HCT116 (cell line): ENCODE measurements at regions not wholly inside any gene's neighbourhood (a gene's known extent, or its start where the extent isn't known, plus 50 kb on each side); places are given as distances from the start of the nearest gene placed in this dataset.

Source experiments
- ATAC-seq: fragments of 200-7000 bp; cut with Tn5 transposase; 2 replicates; pipeline ENCODE4 v1.9.1; 2020; ENCODE audit warnings: mild to moderate bottlenecking, moderate library complexity
- BruUV-seq: library from RNA; stranded (reverse); fragments of 400-500 nt; replicated peaks from 2 replicates; lab custom pipeline; 2021; lab: Mats Ljungman, UMichigan
- CTCF ChIA-PET: fragments of 300-600 bp; sonication (Branson Sonifier 250); formaldehyde crosslinking; loops from one replicate; lab custom pipeline; 2021; ENCODE audit warnings: antibody characterized with exemption; lab: Charles Lee
- POLR2A ChIA-PET: fragments of 300-600, 350-600 bp; sonication (Branson Sonifier 250); formaldehyde crosslinking; loops from one replicate; lab custom pipeline; 2021; ENCODE audit warnings: antibody characterized with exemption; lab: Charles Lee
- RAD21 ChIA-PET, 2 experiments: fragments of 300-600 bp; sonication (Branson Sonifier 250); formaldehyde crosslinking; loops; one replicate each; lab custom pipeline; 2023; ENCODE audit warnings: low total read pairs in 2 of 2; ENCODE audit not compliant: uncharacterized antibody in 2 of 2, unreplicated experiment in 2 of 2, low non-redundant PET in 1 of 2; lab: Charles Lee
- DNase-seq: peaks from one replicate; pipeline ENCODE4 v3.0.0-alpha.2; 2010; ENCODE audit warnings: low read depth, low spot score
- H2AFZ ChIP-seq: fragments of 200-600 bp; shearing (Covaris generic), sonication (generic); 2 replicates; pipeline ENCODE4 v1.6.1; 2017; ENCODE audit warnings: low read depth, mixed run types, mixed read lengths, antibody characterized with exemption, low read length; ENCODE audit not compliant: poor library complexity, severe bottlenecking
- H3K27ac ChIP-seq: 2 replicates; pipeline ENCODE4 v1.5.1; 2012; ENCODE audit warnings: low read depth, low read length
- H3K27me3 ChIP-seq: fragments of 200-600 bp; sonication (generic); 2 replicates; pipeline ENCODE4 v1.6.1; 2016; ENCODE audit warnings: mixed run types, low read length, mixed read lengths; ENCODE audit not compliant: insufficient read depth
- H3K36me3 ChIP-seq, 2 experiments: fragments of 200-500 bp in 1 of 2; fragments of 200-600 bp in 1 of 2; sonication (Bioruptor generic) in 1 of 2; sonication (generic) in 1 of 2; 2 replicates each; pipeline versions ENCODE4 v1.5.1 to v1.6.1; 2014 to 2016; ENCODE audit warnings: low read length in 2 of 2, inconsistent platforms in 1 of 2, mixed read lengths in 1 of 2, mixed run types in 1 of 2; ENCODE audit not compliant: insufficient read depth in 2 of 2, control insufficient read depth in 1 of 2
- H3K4me1 ChIP-seq, 2 experiments: fragments of 200-600 bp in 1 of 2; sonication (generic) in 1 of 2; 2 replicates each; pipeline versions ENCODE4 v1.5.1 to v1.6.1; 2012 to 2017; ENCODE audit warnings: low read length in 2 of 2, inconsistent platforms in 1 of 2, mild to moderate bottlenecking in 1 of 2, mixed read lengths in 1 of 2, mixed run types in 1 of 2, moderate library complexity in 1 of 2; ENCODE audit not compliant: insufficient read depth in 2 of 2, control insufficient read depth in 1 of 2
- H3K4me2 ChIP-seq: fragments of 200-600 bp; sonication (generic); 2 replicates; pipeline ENCODE4 v1.6.1; 2017; ENCODE audit warnings: mixed run types, low read length, mixed read lengths
- H3K4me3 ChIP-seq, 2 experiments: fragments of 200-600 bp in 1 of 2; sonication (generic) in 1 of 2; replicated peaks in 1 of 2; 2 replicates each; pipeline ENCODE4 v1.5.1; 2011 to 2016; ENCODE audit warnings: low read length in 2 of 2, control low read depth in 1 of 2, low read depth in 1 of 2, mild to moderate bottlenecking in 1 of 2, mixed read lengths in 1 of 2, mixed run types in 1 of 2
- H3K79me2 ChIP-seq: fragments of 200-600 bp; sonication (generic); 2 replicates; pipeline ENCODE4 v1.6.1; 2017; ENCODE audit warnings: mild to moderate bottlenecking, mixed run types, low read length, moderate library complexity, mixed read lengths; ENCODE audit not compliant: insufficient read depth
- H3K9ac ChIP-seq: fragments of 200-600 bp; sonication (generic); 2 replicates; pipeline ENCODE4 v1.6.1; 2016; ENCODE audit warnings: low read length, mixed read lengths
- H3K9me2 ChIP-seq: fragments of 200-600 bp; sonication (generic), shearing (Covaris generic); 2 replicates; pipeline ENCODE4 v1.6.1; 2017; ENCODE audit warnings: mixed run types, mild to moderate bottlenecking, moderate library complexity; ENCODE audit not compliant: insufficient read depth
- H3K9me3 ChIP-seq, 2 experiments: fragments of 200-500 bp in 1 of 2; fragments of 200-600 bp in 1 of 2; sonication (Bioruptor generic) in 1 of 2; sonication (generic) in 1 of 2; 2 replicates each; pipeline ENCODE4 v1.6.1; 2014 to 2017; ENCODE audit warnings: low read length in 2 of 2, mixed read lengths in 2 of 2, inconsistent platforms in 1 of 2, low read depth in 1 of 2, mild to moderate bottlenecking in 1 of 2, mixed run types in 1 of 2, moderate library complexity in 1 of 2; ENCODE audit not compliant: control insufficient read depth in 1 of 2, insufficient read depth in 1 of 2
- H4K20me1 ChIP-seq: fragments of 200-600 bp; sonication (generic), shearing (Covaris generic); 2 replicates; pipeline ENCODE4 v1.6.1; 2017; ENCODE audit warnings: mixed run types, mild to moderate bottlenecking, moderate library complexity; ENCODE audit not compliant: insufficient read depth
- ATF3 ChIP-seq: IDR thresholded peaks from 2 replicates; pipeline ENCODE4 v1.6.1; 2012
- CBX3 ChIP-seq: IDR thresholded peaks from 2 replicates; pipeline ENCODE4 v1.6.1; 2012; ENCODE audit warnings: low read depth
- CEBPB ChIP-seq: IDR thresholded peaks from 2 replicates; pipeline ENCODE4 v1.6.1; 2012; ENCODE audit warnings: low read depth
- CTCF ChIP-seq, 3 experiments: fragments of 200-600 bp in 1 of 3; sonication (generic) in 1 of 3; IDR thresholded peaks in 2 of 3; conservative IDR thresholded peaks in 1 of 3; 2 replicates each; pipeline ENCODE4 v1.5.1; 2012 to 2017; ENCODE audit warnings: low read depth in 2 of 3, low read length in 2 of 3, antibody characterized with exemption in 1 of 3, borderline replicate concordance in 1 of 3, control low read depth in 1 of 3, mild to moderate bottlenecking in 1 of 3, mixed read lengths in 1 of 3, mixed run types in 1 of 3, moderate library complexity in 1 of 3; ENCODE audit not compliant: insufficient read depth in 1 of 3
- ELF1 ChIP-seq: IDR thresholded peaks from 2 replicates; pipeline ENCODE4 v1.6.1; 2012; ENCODE audit warnings: low read depth, borderline replicate concordance
- EZH2phosphoT487 ChIP-seq: fragments of 200-600 bp; IDR thresholded peaks from 2 replicates; pipeline ENCODE4 v1.6.1; 2018; ENCODE audit warnings: antibody characterized with exemption, borderline replicate concordance
- FOSL1 ChIP-seq: IDR thresholded peaks from 2 replicates; pipeline ENCODE4 v1.6.1; 2012; ENCODE audit warnings: low read depth
- MAX ChIP-seq: IDR thresholded peaks from 2 replicates; pipeline ENCODE4 v1.6.1; 2012
- POLR2A ChIP-seq: IDR thresholded peaks from 2 replicates; pipeline ENCODE4 v1.7.0; 2011; ENCODE audit warnings: borderline replicate concordance; ENCODE audit not compliant: insufficient read depth, insufficient read length; ENCODE audit errors: extremely low read depth
- POLR2AphosphoS5 ChIP-seq: IDR thresholded peaks from 2 replicates; pipeline ENCODE4 v1.6.1; 2011; ENCODE audit warnings: mild to moderate bottlenecking, low read depth, low read length, moderate library complexity
- RAD21 ChIP-seq: IDR thresholded peaks from 2 replicates; pipeline ENCODE4 v1.6.1; 2012; ENCODE audit warnings: low read depth, mild to moderate bottlenecking
- REST ChIP-seq: IDR thresholded peaks from 2 replicates; pipeline ENCODE4 v1.6.1; 2012; ENCODE audit warnings: low read depth
- SIN3A ChIP-seq: IDR thresholded peaks from 2 replicates; pipeline ENCODE4 v1.6.1; 2012; ENCODE audit warnings: low read depth
- SP1 ChIP-seq: IDR thresholded peaks from 2 replicates; pipeline ENCODE4 v1.6.1; 2012; ENCODE audit warnings: low read depth
- SRF ChIP-seq: IDR thresholded peaks from 2 replicates; pipeline ENCODE4 v1.6.1; 2012; ENCODE audit warnings: low read depth
- TCF7L2 ChIP-seq: IDR thresholded peaks from 2 replicates; pipeline ENCODE4 v1.7.0; 2011; ENCODE audit warnings: borderline replicate concordance, inconsistent platforms; ENCODE audit not compliant: insufficient read depth, insufficient read length; ENCODE audit errors: extremely low read depth
- YY1 ChIP-seq: IDR thresholded peaks from 2 replicates; pipeline ENCODE4 v1.6.1; 2011; ENCODE audit warnings: low read length, low read depth, moderate library complexity, mild to moderate bottlenecking; ENCODE audit not compliant: insufficient replicate concordance; ENCODE audit errors: extremely low read depth
- ZBTB33 ChIP-seq: IDR thresholded peaks from 2 replicates; pipeline ENCODE4 v1.6.1; 2011; ENCODE audit warnings: mild to moderate bottlenecking, low read length, moderate library complexity; ENCODE audit not compliant: insufficient replicate concordance; ENCODE audit errors: extremely low read depth
- ZNF274 ChIP-seq: fragments of 200-500 bp; sonication (Bioruptor generic); IDR thresholded peaks from 2 replicates; pipeline ENCODE4 v1.6.1; 2014; ENCODE audit warnings: mild to moderate bottlenecking, low read depth, low read length, inconsistent platforms
- intact Hi-C: fragments of 100-400 bp; cut with micrococcal nuclease; formaldehyde crosslinking; loops from 2 replicates; pipeline ENCODE4 v1.10.0; 2022

GRCh38 chr21:27725916-27726315, 759.0 kb upstream of the ADAMTS5 start:
- POLR2A ChIA-PET = no interaction called here
- Histone ChIP-seq H3K4me2 (no peak overlapping the region), H3K9me2 (no peaks in the 10 kb centered on the region), H4K20me1 (no peaks in the 10 kb centered on the region), H3K4me3 (no peak overlapping the region), H3K27me3 (no peaks in the 10 kb centered on the region), H3K4me1 (no peaks in the 10 kb centered on the region), H3K36me3 (no peaks in the 10 kb centered on the region), H2AFZ (no peak overlapping the region), H3K79me2 (no peaks in the 10 kb centered on the region), H3K9ac (no peak overlapping the region), H3K9me3 (peaks cover 17 to 41% of the 10 kb centered on the region in 2 experiments; a peak in 2 of 4 replicates), H3K27ac (no peak overlapping the region)
- ATAC-seq = no peak
- no peak for DNase-seq
- CTCF ChIA-PET = no interaction called here
- intact Hi-C loops = no loop called here
- BruUV-seq = no TSS peak
- TF ChIP-seq TCF7L2 (no peak), YY1 (no peak), MAX (no peak), CTCF (IDR thresholded peaks at IDR 0.05 in 2 of 3, conservative IDR thresholded peaks at IDR 0.05 in 1 of 3; ENCODE audit: borderline replicate concordance in 1 of 3, insufficient read depth in 1 of 3, low read depth in 2 of 3, low read length in 2 of 3) (no peak), REST (no peak), EZH2phosphoT487 (no peak), ZNF274 (no peak), POLR2A (no peak), POLR2AphosphoS5 (no peak), RAD21 (no peak), ZBTB33 (no peak), SRF (no peak), ATF3 (no peak), FOSL1 (no peak), SIN3A (no peak), CBX3 (no peak), ELF1 (no peak), CEBPB (no peak), SP1 (no peak)
- RAD21 ChIA-PET = no interaction called here
